NCI-H146 treated with DMSO at 0.1 percent for 48 hours (cell line): ENCODE measurements at regions not wholly inside any gene's neighbourhood (a gene's known extent, or its start where the extent isn't known, plus 50 kb on each side); places are given as distances from the start of the nearest gene placed in this dataset.

Experiments used
- DNase-seq: peaks from one replicate; lab custom pipeline; 2025; ENCODE audit not compliant: unreplicated experiment; lab: John Stamatoyannopoulos, UW

DNA sequence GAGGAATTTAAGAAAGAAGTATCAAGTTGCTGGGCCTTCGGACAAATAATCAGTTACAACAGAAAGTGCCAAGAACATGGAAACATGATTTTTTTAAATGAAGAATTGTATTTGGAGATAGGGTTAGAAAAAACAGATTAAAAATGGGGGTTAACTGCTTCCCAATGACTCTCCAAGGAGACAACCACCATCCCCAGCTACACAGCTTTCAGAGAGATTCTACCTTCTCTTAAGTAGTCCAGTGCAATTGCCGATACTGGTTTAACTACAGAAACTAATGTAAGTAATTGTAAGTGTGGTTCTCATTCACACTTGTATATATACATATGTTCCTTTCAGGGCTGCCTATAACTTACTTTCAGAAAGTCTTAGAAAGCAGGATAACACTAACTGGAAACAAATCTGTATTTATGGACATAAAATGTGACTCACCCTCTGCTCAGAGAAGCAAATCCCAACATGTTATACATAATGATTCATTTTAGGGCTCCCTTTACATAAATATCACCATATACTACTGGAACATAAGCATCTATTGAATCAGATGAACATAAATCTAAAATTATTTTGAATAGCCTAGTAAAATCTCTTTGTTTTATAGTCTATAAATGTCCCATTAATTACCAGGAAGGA lies 248.9 kb upstream of the UGT8 start:
- DNase-seq = no peak

DNA sequence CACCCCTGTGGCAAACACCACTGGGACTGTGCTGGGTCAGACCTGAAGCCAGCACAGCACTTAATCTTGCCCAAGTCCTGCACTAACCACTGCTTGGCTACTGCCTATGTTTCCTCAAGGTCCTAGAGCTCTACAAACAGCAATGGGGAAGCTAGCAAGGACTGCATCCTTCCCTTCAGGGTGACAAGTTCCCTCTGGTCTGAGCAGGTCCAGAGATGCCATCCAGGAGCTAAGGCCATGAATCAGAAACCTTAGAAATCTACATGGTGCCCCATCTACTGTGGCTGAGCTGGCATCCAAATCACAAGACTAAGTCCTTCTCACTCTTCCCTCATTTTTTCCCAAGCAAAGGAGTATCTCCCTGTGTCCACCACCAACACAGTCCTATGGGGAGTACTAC lies 239.7 kb upstream of the UGT8 start:
- no peak for DNase-seq

- DNase-seq = no peak
Observed at GRCh38 chr4:114361249-114361648, 237.4 kb upstream of the UGT8 start.

GRCh38 chr4:114364857-114365256 lies 233.8 kb upstream of the UGT8 start:
- no peak for DNase-seq

DNA sequence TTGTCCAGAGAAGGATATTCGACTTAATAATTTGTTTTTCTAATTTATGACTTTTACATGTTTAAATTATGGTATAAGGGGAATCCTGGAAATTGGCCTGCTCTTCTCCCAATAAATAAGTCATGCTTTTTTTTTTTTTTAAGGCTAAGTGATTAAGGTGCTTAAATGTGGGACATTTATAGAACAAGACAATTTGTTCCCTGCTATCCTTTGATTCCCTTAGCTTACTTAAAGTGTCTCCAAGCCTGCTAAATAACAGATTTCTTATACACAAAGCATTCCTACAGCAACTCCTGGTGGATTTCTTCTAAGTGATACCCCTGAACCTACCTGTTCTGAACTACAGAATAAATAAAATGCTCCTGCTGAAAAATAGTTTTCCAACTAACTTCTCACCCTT lies 233.0 kb upstream of the UGT8 start:
- DNase-seq = no peak

DNA sequence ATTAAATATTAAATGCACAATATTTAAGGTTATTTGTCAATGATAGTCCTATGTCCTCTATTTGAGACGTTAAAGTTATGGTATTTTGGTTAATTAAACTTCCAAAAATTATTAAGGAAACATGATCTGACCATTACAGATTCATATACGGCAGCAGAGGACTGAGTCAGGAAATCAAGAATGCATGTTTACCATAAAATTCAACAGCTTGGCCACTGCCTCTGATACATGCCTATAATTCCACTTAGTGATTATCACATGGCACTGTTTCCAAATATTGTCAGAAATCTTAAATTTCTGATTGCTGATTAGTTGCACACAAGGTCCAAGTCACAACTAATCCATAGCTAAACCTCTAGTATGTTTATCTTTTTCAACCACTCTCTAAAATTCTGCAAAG lies 232.2 kb upstream of the UGT8 start:
- no peak for DNase-seq

GRCh38 chr4:114368751-114369150 lies 229.9 kb upstream of the UGT8 start:
- no peak for DNase-seq

GRCh38 chr4:114373508-114373907 lies 225.1 kb upstream of the UGT8 start:
- DNase-seq = no peak

DNA sequence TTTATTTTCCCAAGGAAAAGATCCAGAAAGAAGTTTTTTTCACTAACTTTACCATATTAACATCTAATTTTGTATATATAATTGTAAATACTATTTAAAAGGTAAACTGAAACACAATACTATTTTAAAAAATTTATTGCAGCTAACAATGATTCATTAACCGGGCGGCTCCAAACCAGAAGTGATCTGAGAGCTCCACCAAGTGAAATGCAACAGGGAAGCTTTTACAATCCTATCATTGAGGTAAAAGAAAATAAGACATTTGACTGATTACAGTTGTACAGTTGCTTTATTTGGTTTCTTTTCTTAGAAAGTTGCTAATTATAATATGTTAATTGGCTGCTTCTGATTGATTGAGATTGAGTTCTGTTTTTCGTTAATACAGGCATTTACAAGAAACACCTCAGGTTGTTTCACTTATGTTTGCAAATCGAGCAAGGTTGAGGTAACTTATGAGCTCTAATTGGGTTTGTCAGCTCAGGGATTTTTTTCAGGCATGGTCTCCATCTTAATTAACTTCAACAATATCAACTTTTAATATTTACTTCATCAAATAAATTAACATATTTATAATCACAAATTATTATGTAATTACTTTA lies 220.2 kb upstream of the UGT8 start:
- DNase-seq = no peak

- DNase-seq = no peak
Observed at GRCh38 chr4:114383067-114383466, 215.5 kb upstream of the UGT8 start.

GRCh38 chr4:114383721-114384120 lies 214.9 kb upstream of the UGT8 start:
- DNase-seq = no peak

GRCh38 chr4:114384629-114385028 lies 214.0 kb upstream of the UGT8 start:
- no peak for DNase-seq

DNA sequence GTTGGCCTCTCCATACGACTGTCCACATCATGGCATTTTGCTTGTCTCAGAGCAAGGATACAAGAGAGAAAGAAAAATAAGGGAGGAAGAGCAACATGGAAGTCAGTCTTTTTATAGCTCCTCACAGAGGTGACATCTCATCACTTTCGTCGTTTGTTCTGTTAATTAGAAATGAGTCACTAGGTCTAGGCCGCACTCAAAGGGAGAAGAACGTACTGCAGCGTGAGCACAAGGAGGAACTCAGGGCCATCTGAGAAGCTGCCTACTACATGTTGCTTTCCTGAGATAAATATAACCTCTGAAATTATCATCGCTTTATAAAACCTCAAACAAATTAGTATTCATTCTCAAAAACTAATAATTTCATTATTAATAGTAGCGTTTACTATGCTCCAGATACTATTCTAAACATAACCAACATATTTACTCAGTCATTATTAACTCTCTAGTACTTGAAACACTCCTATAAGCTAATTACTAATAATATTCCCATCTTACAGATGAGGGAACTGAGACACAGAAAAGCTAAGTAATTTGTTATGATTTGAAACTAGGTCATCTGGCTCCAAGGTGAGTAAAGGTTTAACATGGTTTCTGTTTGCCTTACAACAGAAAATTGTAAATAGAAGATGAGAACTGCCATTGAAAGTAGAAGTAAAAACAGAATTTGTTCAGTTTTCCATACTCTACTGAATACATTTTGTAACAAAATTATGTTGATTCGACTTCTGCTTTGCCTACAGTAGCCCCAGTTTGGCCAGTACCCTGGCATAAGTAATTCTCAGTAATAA lies 213.2 kb upstream of the UGT8 start:
- no peak for DNase-seq

DNA sequence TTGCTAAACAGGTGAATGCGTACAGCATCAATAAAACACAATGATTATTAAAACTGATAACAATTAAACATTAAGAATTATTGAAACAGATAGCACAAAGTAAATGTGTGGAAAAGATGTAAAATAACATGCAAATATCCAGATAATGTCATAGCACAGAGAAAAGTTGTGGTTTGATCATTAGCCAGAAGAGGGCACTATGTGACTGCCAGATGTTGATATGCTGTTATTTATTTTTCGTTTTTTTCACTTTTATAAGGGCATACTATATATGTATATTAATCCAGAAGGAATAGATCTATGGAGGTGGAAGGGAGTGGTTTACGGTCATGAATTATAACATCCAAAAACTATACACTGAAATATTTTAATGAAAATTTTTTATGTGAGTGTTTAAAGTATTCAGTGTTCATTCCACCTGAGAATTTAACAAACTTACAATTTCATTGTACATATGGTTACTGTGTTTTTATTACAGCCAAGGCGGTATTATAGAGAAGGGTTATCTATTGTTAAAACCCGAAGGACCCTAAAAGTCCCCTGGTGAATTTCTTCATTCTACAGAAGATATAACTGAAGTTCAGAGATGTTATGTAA lies 211.9 kb upstream of the UGT8 start:
- no peak for DNase-seq

- peak; percentile 80 for DNase-seq
Observed at GRCh38 chr4:114389070-114389685, 209.4 kb upstream of the UGT8 start.

GRCh38 chr4:114393295-114394038 lies 205.1 kb upstream of the UGT8 start:
- DNase-seq = no peak

- DNase-seq = no peak
Observed at GRCh38 chr4:114396808-114397207, 201.8 kb upstream of the UGT8 start.

GRCh38 chr4:114398410-114398809 lies 200.2 kb upstream of the UGT8 start:
- DNase-seq = no peak

- DNase-seq = peak; percentile 42
Observed at GRCh38 chr4:114399105-114399504, 199.5 kb upstream of the UGT8 start.

GRCh38 chr4:114400531-114400930 lies 198.1 kb upstream of the UGT8 start:
- DNase-seq = no peak

DNA sequence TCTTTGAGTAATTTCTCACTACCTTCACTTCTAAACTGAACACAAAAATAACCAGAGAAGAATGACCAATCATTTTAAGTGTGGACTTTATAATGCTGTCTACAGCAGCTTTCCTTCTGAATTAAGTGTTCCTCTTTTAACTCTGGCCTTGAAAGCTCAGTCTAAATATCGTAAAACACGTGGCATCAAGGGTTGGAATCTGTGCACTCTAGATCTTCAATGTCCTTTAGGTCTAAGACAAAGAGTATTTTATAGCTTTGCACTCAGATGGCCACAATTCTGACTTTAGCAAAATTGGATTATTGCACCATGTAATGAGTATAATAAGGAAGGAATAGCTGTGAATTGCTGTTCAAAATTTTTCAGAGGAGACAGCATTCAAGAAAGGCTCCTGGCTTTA lies 197.1 kb upstream of the UGT8 start:
- no peak for DNase-seq
